Ectodermal cell (in vitro differentiated cells): ENCODE measurements at regions not wholly inside any gene's neighbourhood (a gene's known extent, or its start where the extent isn't known, plus 50 kb on each side); places are given as distances from the start of the nearest gene placed in this dataset.

Experiments used
- H3K27ac ChIP-seq: 2 replicates; pipeline ENCODE4 v1.7.0; 2013; ENCODE audit warnings: mild to moderate bottlenecking, low read depth, low read length; ENCODE audit not compliant: insufficient read depth, poor library complexity, severe bottlenecking
- H3K27me3 ChIP-seq: 2 replicates; pipeline ENCODE4 v1.7.0; 2013; ENCODE audit warnings: mild to moderate bottlenecking, low read length; ENCODE audit not compliant: insufficient read depth, control insufficient read depth, poor library complexity, severe bottlenecking
- H3K36me3 ChIP-seq: one replicate; pipeline ENCODE4 v1.7.0; 2013; ENCODE audit warnings: low read length; ENCODE audit not compliant: control insufficient read depth, insufficient read depth
- H3K4me1 ChIP-seq: one replicate; pipeline ENCODE4 v1.7.0; 2013; ENCODE audit warnings: low read length; ENCODE audit not compliant: control insufficient read depth, insufficient read depth
- H3K4me3 ChIP-seq: 2 replicates; pipeline ENCODE4 v1.7.0; 2013; ENCODE audit warnings: low read depth, low read length, control low read depth; ENCODE audit not compliant: insufficient read depth
- H3K9me3 ChIP-seq: 2 replicates; pipeline ENCODE4 v1.7.0; 2013; ENCODE audit warnings: mild to moderate bottlenecking, low read length, moderate library complexity; ENCODE audit not compliant: control insufficient read depth
- WGBS, 2 experiments: methylation state at CpG; one replicate each; pipeline ENCODE4 v1.1.7; 2013; ENCODE audit warnings: missing lambda C conversion rate in 2 of 2; 5-methylcytosine and 5-hydroxymethylcytosine counted together

GRCh38 chr2:121125350-121125749 lies 159.7 kb downstream of the TFCP2L1 start:
- no peaks in the 10 kb centered on the region for H3K36me3 ChIP-seq
- WGBS, 2 experiments = 84 to 91% methylated on average over 1 of the region's 1 CpG

GRCh38 chr2:121128741-121129659 lies 156.0 kb downstream of the TFCP2L1 start:
- Histone ChIP-seq H3K36me3 (no peaks in the 10 kb centered on the region), H3K4me3 (no peak overlapping the region), H3K9me3 (no peaks in the 10 kb centered on the region), H3K4me1 (no peaks in the 10 kb centered on the region), H3K27me3 (no peaks in the 10 kb centered on the region), H3K27ac (no peak overlapping the region)
- 63 to 69% methylated on average over 12 of the region's 12 CpGs for WGBS, 2 experiments

More at GRCh38 chr2:121125350-121125749, 159.7 kb downstream of the TFCP2L1 start:
- Histone ChIP-seq H3K27me3 (no peaks in the 10 kb centered on the region), H3K4me3 (no peak overlapping the region), H3K9me3 (no peaks in the 10 kb centered on the region), H3K4me1 (no peaks in the 10 kb centered on the region), H3K27ac (no peak overlapping the region)

GRCh38 chr2:121129692-121130091 lies 155.3 kb downstream of the TFCP2L1 start:
- H3K9me3 ChIP-seq = no peaks in the 10 kb centered on the region
- H3K36me3 ChIP-seq = no peaks in the 10 kb centered on the region
- H3K27ac ChIP-seq = no peak overlapping the region
- WGBS, 2 experiments = 89 to 91% methylated on average over 6 of the region's 6 CpGs
- no peak overlapping the region for H3K4me3 ChIP-seq
- no peaks in the 10 kb centered on the region for H3K27me3 ChIP-seq
- no peaks in the 10 kb centered on the region for H3K4me1 ChIP-seq

- Histone ChIP-seq H3K27ac (no peak overlapping the region), H3K36me3 (no peaks in the 10 kb centered on the region), H3K4me3 (no peak overlapping the region), H3K4me1 (no peaks in the 10 kb centered on the region), H3K27me3 (no peaks in the 10 kb centered on the region), H3K9me3 (no peaks in the 10 kb centered on the region)
- WGBS, 2 experiments = 88 to 90% methylated on average over 4 of the region's 4 CpGs
Measured at GRCh38 chr2:121130301-121130850, 154.6 kb downstream of the TFCP2L1 start.

- Histone ChIP-seq H3K9me3 (no peaks in the 10 kb centered on the region), H3K27ac (no peak overlapping the region), H3K36me3 (no peaks in the 10 kb centered on the region), H3K4me3 (no peak overlapping the region), H3K4me1 (no peaks in the 10 kb centered on the region), H3K27me3 (no peaks in the 10 kb centered on the region)
- WGBS, 2 experiments = 82 to 83% methylated on average over 9 of the region's 9 CpGs
Measured at GRCh38 chr2:121131375-121131774, 153.6 kb downstream of the TFCP2L1 start.

- Histone ChIP-seq H3K4me3 (no peak overlapping the region), H3K36me3 (no peaks in the 10 kb centered on the region), H3K27ac (no peak overlapping the region), H3K9me3 (no peaks in the 10 kb centered on the region), H3K27me3 (no peaks in the 10 kb centered on the region), H3K4me1 (no peaks in the 10 kb centered on the region)
- 49 to 52% methylated on average over 15 of the region's 15 CpGs for WGBS, 2 experiments
Measured at GRCh38 chr2:121132054-121132761, 152.8 kb downstream of the TFCP2L1 start.

- H3K27ac ChIP-seq = no peak overlapping the region
- H3K27me3 ChIP-seq = no peaks in the 10 kb centered on the region
- H3K4me1 ChIP-seq = no peaks in the 10 kb centered on the region
- H3K4me3 ChIP-seq = no peak overlapping the region
- WGBS, 2 experiments = 68 to 69% methylated on average over 6 of the region's 6 CpGs
- no peaks in the 10 kb centered on the region for H3K9me3 ChIP-seq
- H3K36me3 ChIP-seq = no peaks in the 10 kb centered on the region
Measured at GRCh38 chr2:121132762-121133107, 152.3 kb downstream of the TFCP2L1 start.

GRCh38 chr2:121133551-121134319 lies 151.3 kb downstream of the TFCP2L1 start:
- Histone ChIP-seq H3K27me3 (no peaks in the 10 kb centered on the region), H3K4me1 (no peaks in the 10 kb centered on the region), H3K4me3 (no peak overlapping the region), H3K36me3 (no peaks in the 10 kb centered on the region), H3K9me3 (no peaks in the 10 kb centered on the region), H3K27ac (no peak overlapping the region)
- 93 to 94% methylated on average over 13 of the region's 13 CpGs for WGBS, 2 experiments

- Histone ChIP-seq H3K4me1 (no peaks in the 10 kb centered on the region), H3K27me3 (no peaks in the 10 kb centered on the region), H3K4me3 (no peak overlapping the region), H3K36me3 (no peaks in the 10 kb centered on the region), H3K9me3 (no peaks in the 10 kb centered on the region), H3K27ac (no peak overlapping the region)
- WGBS, 2 experiments = 92 to 95% methylated on average over 8 of the region's 8 CpGs
Measured at GRCh38 chr2:121134728-121135127, 150.3 kb downstream of the TFCP2L1 start.
